Activated CD4-positive, CD25-positive, alpha-beta regulatory T cell treated with anti-CD3 and anti-CD28 coated beads, Interleukin-2, amount 50 U/mL, for 24 hours (primary cell): ENCODE measurements at regions not wholly inside any gene's neighbourhood (a gene's known extent, or its start where the extent isn't known, plus 50 kb on each side); places are given as distances from the start of the nearest gene placed in this dataset.
"Not testable (repeated sequence)": the region's sequence is repeated elsewhere in the genome, so short reads cannot be mapped to it uniquely, and the experiment has no call there.

Source experiments
- ATAC-seq, 2 donors: fragments of 150-1000 bp; cut with Tn5 transposase; one replicate each; pipeline ENCODE4 v1.10.0; 2021; ENCODE audit warnings: mild to moderate bottlenecking in 1 of 2, moderate library complexity in 1 of 2

DNA sequence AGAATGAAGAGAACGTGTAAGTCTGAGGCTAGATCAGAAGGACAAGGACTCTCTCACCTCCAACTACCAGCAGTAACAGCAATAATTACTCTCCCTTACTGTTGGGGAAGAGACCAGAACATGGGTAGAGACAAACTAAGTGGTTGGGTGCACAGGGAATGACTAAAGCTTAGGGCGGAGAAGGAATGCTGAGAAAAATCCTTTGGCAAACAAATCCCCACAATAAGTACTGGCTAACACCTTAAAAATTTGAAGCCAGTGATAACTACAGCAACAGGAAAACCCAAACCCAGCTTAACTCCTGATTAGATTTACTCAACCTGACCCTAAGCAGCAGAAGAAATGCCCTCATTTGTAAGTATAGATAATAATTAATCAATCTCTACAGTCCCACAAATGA lies 759.0 kb downstream of the AACS start:
- no peak for ATAC-seq

GRCh38 chr12:125835852-125836251 lies 770.6 kb downstream of the AACS start:
- ATAC-seq, result no peak

GRCh38 chr12:125836647-125837046 lies 771.4 kb downstream of the AACS start:
- no peak for ATAC-seq

GRCh38 chr12:125841332-125841731 lies 776.1 kb downstream of the AACS start:
- no peak for ATAC-seq

GRCh38 chr12:125852116-125852515 lies 786.9 kb downstream of the AACS start:
- no peak for ATAC-seq

- no peak for ATAC-seq
These were observed 787.4 kb downstream of the AACS start for GRCh38 chr12:125852679-125853078.

GRCh38 chr12:125853670-125854069 lies 788.4 kb downstream of the AACS start:
- ATAC-seq, result no peak

DNA sequence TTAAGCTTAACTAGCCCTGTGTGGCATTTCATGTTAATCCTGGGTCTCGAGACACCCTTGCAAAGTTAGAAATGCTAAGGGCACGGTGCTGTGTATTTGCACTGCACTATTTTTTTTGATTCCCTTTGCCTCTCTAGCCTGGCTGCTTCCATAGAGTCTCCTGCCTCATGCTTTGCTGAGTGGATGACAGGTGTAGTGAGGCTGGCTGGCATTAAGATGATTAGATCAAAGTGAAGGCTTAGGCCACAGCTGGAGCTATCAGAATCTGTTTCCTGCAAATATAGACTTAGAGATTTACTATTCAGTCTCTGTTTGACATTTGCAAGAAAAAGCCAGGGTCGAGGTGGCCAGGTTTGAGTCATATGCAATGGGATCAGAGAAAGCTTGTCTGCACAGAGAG lies 791.1 kb downstream of the AACS start:
- no peak for ATAC-seq

DNA sequence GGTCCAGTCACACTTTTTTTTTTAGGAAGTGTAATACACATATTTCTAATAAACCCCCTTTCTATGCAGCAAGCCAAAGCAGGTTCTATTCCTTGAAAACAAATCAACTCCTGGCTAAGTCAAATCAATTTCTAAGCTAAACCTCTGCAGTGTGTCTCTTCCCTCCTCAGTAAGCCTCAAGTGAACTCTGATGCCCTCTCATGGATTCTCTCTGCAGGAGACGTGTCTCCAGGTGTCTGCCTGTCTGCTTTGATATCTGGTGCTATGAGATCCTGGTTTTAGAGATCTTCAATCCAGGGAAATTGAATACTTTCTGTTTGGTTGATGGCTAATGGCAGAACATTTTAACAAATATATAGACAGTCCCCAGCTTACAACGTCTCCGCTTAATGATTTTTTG lies 791.7 kb downstream of the AACS start:
- no peak for ATAC-seq

DNA sequence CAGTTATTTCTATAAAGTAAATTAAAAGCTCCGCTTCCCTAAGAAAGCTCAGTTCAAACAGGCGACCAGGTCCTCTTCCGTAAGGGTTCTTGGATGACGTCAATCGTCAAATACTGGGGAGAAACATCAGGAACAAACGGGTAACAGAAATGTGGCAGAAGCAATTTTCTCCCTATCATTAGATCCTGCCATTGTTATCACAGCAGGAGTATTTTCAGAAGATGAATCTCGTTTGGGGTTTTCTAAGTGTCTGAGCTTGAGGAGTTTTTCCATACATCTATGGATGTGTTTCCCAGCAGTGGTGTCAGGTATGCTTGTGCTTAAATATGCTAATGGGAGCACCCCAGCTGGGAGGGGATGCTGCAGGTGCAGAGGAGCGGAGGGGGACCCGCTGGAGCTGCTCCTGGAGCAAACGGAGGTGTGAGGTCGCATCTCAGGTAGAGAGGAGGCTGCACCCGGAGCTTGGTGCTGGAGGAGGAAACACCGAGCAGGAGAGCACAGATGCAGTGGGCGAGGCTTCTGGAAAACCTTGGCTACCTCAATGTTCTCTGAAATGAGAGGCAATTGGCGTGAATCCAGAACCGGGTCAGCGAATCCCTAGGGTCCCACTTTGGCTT lies 795.5 kb downstream of the AACS start:
- no peak for ATAC-seq

DNA sequence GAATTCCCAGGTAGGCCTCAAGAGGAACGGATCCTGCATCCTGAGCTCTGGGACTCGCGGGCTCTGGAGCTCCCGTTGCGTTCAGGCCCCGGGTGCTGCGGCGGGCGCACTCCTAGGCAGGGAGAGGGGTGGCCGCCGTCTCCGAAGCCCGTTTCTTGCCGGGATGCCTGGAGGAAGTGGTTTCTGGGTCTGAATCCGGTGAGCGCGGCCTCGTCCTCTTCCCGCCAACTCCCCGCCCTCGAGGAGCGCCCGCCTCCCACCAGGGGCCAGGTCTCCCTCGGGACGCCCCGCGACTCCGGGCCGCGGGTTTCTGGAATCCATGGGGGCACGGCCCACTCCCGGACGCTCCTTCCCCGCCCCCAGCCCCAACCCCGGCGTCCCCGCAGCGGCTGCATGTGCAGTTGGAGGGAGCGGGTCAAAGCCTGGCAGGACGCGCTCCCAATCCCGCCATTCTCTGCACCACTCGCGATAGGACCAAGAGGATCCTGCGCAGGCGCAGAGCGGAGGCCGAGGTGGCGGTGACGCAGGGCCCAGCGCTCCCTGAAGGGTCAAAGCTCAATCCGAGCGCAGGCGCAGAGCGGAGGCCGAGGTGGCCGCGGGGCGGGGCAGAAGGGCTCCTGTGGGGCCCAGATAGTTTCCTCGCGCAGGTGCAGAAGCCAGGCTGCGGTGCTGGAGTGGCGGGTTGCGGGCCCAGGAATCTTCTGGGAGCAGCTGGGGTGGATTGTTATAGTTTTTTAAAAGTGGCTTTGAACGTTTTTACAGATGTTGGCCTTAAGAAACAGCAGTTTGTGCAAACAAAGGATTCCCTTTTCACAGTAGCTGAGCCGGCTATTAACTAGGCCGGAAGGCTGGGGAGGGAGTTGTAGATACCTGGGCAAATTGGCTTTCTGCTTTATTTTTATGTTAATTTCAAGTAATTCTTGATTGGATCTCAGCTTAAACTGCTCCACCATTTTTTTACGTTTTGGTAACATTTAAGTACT lies 796.4 kb downstream of the AACS start:
- ATAC-seq, result no peak

GRCh38 chr12:125865236-125865635 lies 800.0 kb downstream of the AACS start:
- not testable (repeated sequence) for ATAC-seq

DNA sequence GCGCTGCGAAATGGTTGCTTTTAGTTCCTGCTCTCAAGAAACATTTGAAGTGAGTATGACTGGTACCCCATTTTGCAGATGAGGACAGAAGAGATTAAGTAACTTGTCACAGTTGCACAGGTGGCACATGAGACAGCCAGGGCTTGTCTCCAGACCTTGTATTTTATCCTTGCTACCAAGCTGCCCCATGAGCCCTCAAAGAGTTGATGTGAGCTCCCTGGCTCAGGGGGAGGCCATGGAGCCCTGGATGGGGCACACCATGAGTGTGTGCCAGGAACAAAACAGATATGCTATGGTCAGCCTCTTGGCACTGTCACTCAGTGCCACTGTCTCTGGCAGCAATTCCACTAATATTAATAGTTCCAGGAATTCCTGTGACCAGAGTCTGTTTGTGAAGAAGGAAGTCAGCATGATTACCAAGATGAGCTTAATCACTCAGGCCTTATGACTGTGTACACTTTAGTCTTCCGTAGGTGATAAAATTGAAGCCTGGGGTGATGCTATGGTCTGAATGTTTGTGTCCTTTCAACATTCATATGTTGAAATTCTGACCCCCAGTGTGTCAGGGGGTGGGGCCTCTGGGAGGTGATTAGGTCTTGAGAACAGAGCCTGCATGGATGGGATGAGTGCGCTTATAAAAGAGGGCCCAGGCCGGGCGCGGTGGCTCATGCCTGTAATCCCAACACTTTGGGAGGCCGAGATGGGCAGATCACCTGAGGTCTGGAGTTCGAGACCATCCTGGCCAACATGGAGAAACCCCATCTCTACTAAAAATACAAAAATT lies 806.8 kb downstream of the AACS start:
- no peak for ATAC-seq

DNA sequence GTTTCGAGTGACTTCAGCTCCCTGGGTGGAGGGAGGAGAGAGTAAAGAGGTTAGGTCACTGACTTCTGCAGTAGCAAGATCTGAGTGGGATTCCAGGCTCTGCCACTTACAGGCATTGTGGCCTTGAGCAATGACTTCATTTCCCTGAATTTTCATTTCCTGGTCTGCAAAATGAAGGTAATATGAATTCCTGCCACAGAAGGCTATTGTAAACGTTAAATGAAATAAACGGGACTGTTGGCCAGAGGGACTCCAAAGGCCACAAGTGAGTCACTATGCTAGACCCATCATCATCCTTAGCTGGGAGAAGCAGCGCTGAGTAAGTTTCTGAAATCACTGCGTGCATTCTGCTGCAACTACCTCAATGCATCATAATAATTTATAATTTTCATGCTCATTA lies 807.8 kb downstream of the AACS start:
- no peak for ATAC-seq

DNA sequence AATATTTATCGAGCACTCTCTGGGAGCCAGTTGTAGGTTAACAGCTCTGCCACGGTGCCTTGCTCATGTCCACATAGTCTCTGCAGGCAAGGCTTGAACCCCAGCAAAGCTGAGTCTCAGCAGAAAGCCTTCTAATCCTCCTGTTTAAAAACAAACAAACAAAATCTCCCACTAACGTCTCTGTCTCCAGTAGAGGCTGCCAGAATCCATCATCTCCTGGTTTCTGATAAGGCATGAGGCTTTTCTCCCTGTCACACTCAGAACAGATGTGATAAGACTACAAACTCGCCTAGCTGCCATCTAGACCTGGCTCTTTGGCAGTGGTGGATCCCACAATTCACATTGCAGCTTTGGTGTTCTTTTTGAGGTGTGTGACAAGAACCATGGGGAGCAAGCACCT lies 813.2 kb downstream of the AACS start:
- no peak for ATAC-seq

- ATAC-seq, result no peak
These were observed 816.9 kb downstream of the AACS start for GRCh38 chr12:125882141-125882540.

DNA sequence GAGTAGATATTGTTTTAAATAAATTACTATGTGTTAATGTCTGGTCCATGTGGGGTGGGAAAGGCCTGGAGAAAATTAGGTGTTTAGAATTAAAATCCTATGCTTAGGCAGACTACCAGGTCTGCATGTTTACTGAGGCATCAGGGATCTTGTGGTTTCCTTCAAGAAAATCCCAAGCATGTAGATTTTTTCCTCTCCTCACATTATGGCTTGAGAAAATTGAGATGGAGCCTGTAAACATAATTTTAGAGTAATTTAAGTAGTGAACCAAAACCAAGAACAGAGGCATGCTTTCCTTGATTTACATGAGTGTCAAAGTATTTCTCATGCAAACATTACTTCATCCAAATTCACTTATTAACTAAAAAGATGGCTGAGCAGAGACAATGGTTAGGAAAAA lies 823.7 kb downstream of the AACS start:
- no peak for ATAC-seq

DNA sequence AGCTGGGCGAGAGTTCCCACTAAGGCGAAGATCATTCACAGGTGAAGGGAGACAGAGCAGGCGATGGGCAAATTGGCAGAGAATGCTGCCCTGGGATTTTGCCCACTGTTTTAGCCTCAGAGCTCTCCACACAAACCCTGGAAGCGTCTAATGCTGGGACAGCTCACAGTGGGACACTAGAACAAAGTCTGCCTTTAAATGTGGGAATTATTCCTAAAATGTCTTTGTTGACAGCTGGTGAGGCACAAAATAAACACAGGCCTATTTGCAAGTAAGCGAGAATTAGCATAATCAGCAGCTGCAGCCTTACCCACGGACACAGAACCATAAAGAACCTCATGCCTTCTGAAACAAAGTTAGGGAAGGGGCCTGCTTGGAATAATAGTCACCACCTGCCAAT lies 824.5 kb downstream of the AACS start:
- no peak for ATAC-seq

DNA sequence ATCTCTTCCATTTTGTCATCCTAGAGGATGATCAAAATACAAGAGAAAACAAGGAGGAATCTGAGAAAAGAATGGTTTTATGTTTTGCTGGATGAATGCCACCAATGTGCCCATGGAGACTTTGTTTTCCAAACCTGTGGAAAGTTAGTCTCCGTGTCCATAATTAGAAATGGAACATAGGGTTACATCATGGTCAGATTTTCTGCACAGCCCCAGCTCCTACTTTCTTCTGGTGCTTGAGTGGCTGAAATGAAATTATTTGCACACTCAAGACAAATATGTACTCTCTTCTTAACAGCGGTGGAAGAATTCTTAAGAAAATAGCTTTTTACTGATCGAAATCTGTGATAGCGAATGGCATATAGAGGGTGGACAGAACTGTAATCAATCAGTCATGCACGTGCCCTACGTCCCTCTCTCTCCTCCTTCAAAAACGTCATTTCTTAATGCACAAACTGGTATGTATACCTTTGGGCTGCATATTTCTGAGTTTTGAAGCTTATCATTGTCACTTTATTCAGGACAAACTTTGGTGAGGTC lies 825.2 kb downstream of the AACS start:
- ATAC-seq, result no peak

GRCh38 chr12:125890971-125891370 lies 825.7 kb downstream of the AACS start:
- ATAC-seq, result no peak

GRCh38 chr12:125892276-125892675 lies 827.0 kb downstream of the AACS start:
- ATAC-seq, result no peak

- no peak for ATAC-seq
These were observed 837.8 kb downstream of the AACS start for GRCh38 chr12:125902991-125903390.

DNA sequence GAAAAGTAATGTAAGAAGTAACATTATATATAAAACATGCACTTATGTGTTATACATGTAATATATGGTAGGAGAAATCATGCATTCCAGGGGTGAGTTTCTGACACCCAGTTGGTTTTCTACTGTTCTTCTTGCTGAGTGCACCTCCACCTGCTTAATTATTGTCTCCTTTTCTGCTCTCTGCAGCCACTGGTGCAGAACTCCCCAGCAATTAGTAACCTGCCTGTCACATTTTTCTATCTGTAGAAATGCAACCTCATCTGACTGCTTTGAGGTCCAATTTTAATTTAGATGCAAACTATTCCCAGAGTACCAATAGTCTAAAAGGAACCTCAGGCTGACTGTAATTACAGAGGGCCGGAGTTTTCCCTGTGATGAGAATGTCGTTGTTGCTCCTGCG lies 842.1 kb downstream of the AACS start:
- ATAC-seq, result no peak
